HCT116 (cell line): ENCODE measurements at regions not wholly inside any gene's neighbourhood (a gene's known extent, or its start where the extent isn't known, plus 50 kb on each side); places are given as distances from the start of the nearest gene placed in this dataset.

Source experiments
- ATAC-seq: fragments of 200-7000 bp; cut with Tn5 transposase; 2 replicates; pipeline ENCODE4 v1.9.1; 2020; ENCODE audit warnings: mild to moderate bottlenecking, moderate library complexity
- BruUV-seq: library from RNA; stranded (reverse); fragments of 400-500 nt; replicated peaks from 2 replicates; lab custom pipeline; 2021; lab: Mats Ljungman, UMichigan
- CTCF ChIA-PET: fragments of 300-600 bp; sonication (Branson Sonifier 250); formaldehyde crosslinking; loops from one replicate; lab custom pipeline; 2021; ENCODE audit warnings: antibody characterized with exemption; lab: Charles Lee
- POLR2A ChIA-PET: fragments of 300-600, 350-600 bp; sonication (Branson Sonifier 250); formaldehyde crosslinking; loops from one replicate; lab custom pipeline; 2021; ENCODE audit warnings: antibody characterized with exemption; lab: Charles Lee
- RAD21 ChIA-PET, 2 experiments: fragments of 300-600 bp; sonication (Branson Sonifier 250); formaldehyde crosslinking; loops; one replicate each; lab custom pipeline; 2023; ENCODE audit warnings: low total read pairs in 2 of 2; ENCODE audit not compliant: uncharacterized antibody in 2 of 2, unreplicated experiment in 2 of 2, low non-redundant PET in 1 of 2; lab: Charles Lee
- DNase-seq: peaks from one replicate; pipeline ENCODE4 v3.0.0-alpha.2; 2010; ENCODE audit warnings: low read depth, low spot score
- H2AFZ ChIP-seq: fragments of 200-600 bp; shearing (Covaris generic), sonication (generic); 2 replicates; pipeline ENCODE4 v1.6.1; 2017; ENCODE audit warnings: low read depth, mixed run types, mixed read lengths, antibody characterized with exemption, low read length; ENCODE audit not compliant: poor library complexity, severe bottlenecking
- H3K27ac ChIP-seq: 2 replicates; pipeline ENCODE4 v1.5.1; 2012; ENCODE audit warnings: low read depth, low read length
- H3K27me3 ChIP-seq: fragments of 200-600 bp; sonication (generic); 2 replicates; pipeline ENCODE4 v1.6.1; 2016; ENCODE audit warnings: mixed run types, low read length, mixed read lengths; ENCODE audit not compliant: insufficient read depth
- H3K36me3 ChIP-seq, 2 experiments: fragments of 200-500 bp in 1 of 2; fragments of 200-600 bp in 1 of 2; sonication (Bioruptor generic) in 1 of 2; sonication (generic) in 1 of 2; 2 replicates each; pipeline versions ENCODE4 v1.5.1 to v1.6.1; 2014 to 2016; ENCODE audit warnings: low read length in 2 of 2, inconsistent platforms in 1 of 2, mixed read lengths in 1 of 2, mixed run types in 1 of 2; ENCODE audit not compliant: insufficient read depth in 2 of 2, control insufficient read depth in 1 of 2
- H3K4me1 ChIP-seq, 2 experiments: fragments of 200-600 bp in 1 of 2; sonication (generic) in 1 of 2; 2 replicates each; pipeline versions ENCODE4 v1.5.1 to v1.6.1; 2012 to 2017; ENCODE audit warnings: low read length in 2 of 2, inconsistent platforms in 1 of 2, mild to moderate bottlenecking in 1 of 2, mixed read lengths in 1 of 2, mixed run types in 1 of 2, moderate library complexity in 1 of 2; ENCODE audit not compliant: insufficient read depth in 2 of 2, control insufficient read depth in 1 of 2
- H3K4me2 ChIP-seq: fragments of 200-600 bp; sonication (generic); 2 replicates; pipeline ENCODE4 v1.6.1; 2017; ENCODE audit warnings: mixed run types, low read length, mixed read lengths
- H3K4me3 ChIP-seq, 2 experiments: fragments of 200-600 bp in 1 of 2; sonication (generic) in 1 of 2; replicated peaks in 1 of 2; 2 replicates each; pipeline ENCODE4 v1.5.1; 2011 to 2016; ENCODE audit warnings: low read length in 2 of 2, control low read depth in 1 of 2, low read depth in 1 of 2, mild to moderate bottlenecking in 1 of 2, mixed read lengths in 1 of 2, mixed run types in 1 of 2
- H3K79me2 ChIP-seq: fragments of 200-600 bp; sonication (generic); 2 replicates; pipeline ENCODE4 v1.6.1; 2017; ENCODE audit warnings: mild to moderate bottlenecking, mixed run types, low read length, moderate library complexity, mixed read lengths; ENCODE audit not compliant: insufficient read depth
- H3K9ac ChIP-seq: fragments of 200-600 bp; sonication (generic); 2 replicates; pipeline ENCODE4 v1.6.1; 2016; ENCODE audit warnings: low read length, mixed read lengths
- H3K9me2 ChIP-seq: fragments of 200-600 bp; sonication (generic), shearing (Covaris generic); 2 replicates; pipeline ENCODE4 v1.6.1; 2017; ENCODE audit warnings: mixed run types, mild to moderate bottlenecking, moderate library complexity; ENCODE audit not compliant: insufficient read depth
- H3K9me3 ChIP-seq, 2 experiments: fragments of 200-500 bp in 1 of 2; fragments of 200-600 bp in 1 of 2; sonication (Bioruptor generic) in 1 of 2; sonication (generic) in 1 of 2; 2 replicates each; pipeline ENCODE4 v1.6.1; 2014 to 2017; ENCODE audit warnings: low read length in 2 of 2, mixed read lengths in 2 of 2, inconsistent platforms in 1 of 2, low read depth in 1 of 2, mild to moderate bottlenecking in 1 of 2, mixed run types in 1 of 2, moderate library complexity in 1 of 2; ENCODE audit not compliant: control insufficient read depth in 1 of 2, insufficient read depth in 1 of 2
- H4K20me1 ChIP-seq: fragments of 200-600 bp; sonication (generic), shearing (Covaris generic); 2 replicates; pipeline ENCODE4 v1.6.1; 2017; ENCODE audit warnings: mixed run types, mild to moderate bottlenecking, moderate library complexity; ENCODE audit not compliant: insufficient read depth
- ATF3 ChIP-seq: IDR thresholded peaks from 2 replicates; pipeline ENCODE4 v1.6.1; 2012
- EGR1 ChIP-seq: IDR thresholded peaks from 2 replicates; pipeline ENCODE4 v1.6.1; 2012; ENCODE audit warnings: low read depth
- ELF1 ChIP-seq: IDR thresholded peaks from 2 replicates; pipeline ENCODE4 v1.6.1; 2012; ENCODE audit warnings: low read depth, borderline replicate concordance
- EZH2 ChIP-seq: fragments of 200-600 bp; sonication (generic); IDR thresholded peaks from 2 replicates; pipeline ENCODE4 v1.6.1; 2017; ENCODE audit warnings: antibody characterized with exemption, mixed run types
- EZH2phosphoT487 ChIP-seq: fragments of 200-600 bp; IDR thresholded peaks from 2 replicates; pipeline ENCODE4 v1.6.1; 2018; ENCODE audit warnings: antibody characterized with exemption, borderline replicate concordance
- POLR2AphosphoS5 ChIP-seq: IDR thresholded peaks from 2 replicates; pipeline ENCODE4 v1.6.1; 2011; ENCODE audit warnings: mild to moderate bottlenecking, low read depth, low read length, moderate library complexity
- RAD21 ChIP-seq: IDR thresholded peaks from 2 replicates; pipeline ENCODE4 v1.6.1; 2012; ENCODE audit warnings: low read depth, mild to moderate bottlenecking
- REST ChIP-seq: IDR thresholded peaks from 2 replicates; pipeline ENCODE4 v1.6.1; 2012; ENCODE audit warnings: low read depth
- SIN3A ChIP-seq: IDR thresholded peaks from 2 replicates; pipeline ENCODE4 v1.6.1; 2012; ENCODE audit warnings: low read depth
- SRF ChIP-seq: IDR thresholded peaks from 2 replicates; pipeline ENCODE4 v1.6.1; 2012; ENCODE audit warnings: low read depth
- ZBTB33 ChIP-seq: IDR thresholded peaks from 2 replicates; pipeline ENCODE4 v1.6.1; 2011; ENCODE audit warnings: mild to moderate bottlenecking, low read length, moderate library complexity; ENCODE audit not compliant: insufficient replicate concordance; ENCODE audit errors: extremely low read depth
- intact Hi-C: fragments of 100-400 bp; cut with micrococcal nuclease; formaldehyde crosslinking; loops from 2 replicates; pipeline ENCODE4 v1.10.0; 2022

GRCh38 chr15:72958634-72959033 is 93.6 kb upstream of the NEO1 start:
- no TSS peak for BruUV-seq
- no peaks in the 10 kb centered on the region for H3K4me1 ChIP-seq
- H3K4me3 ChIP-seq: no peak overlapping the region
- no peak overlapping the region for H3K4me2 ChIP-seq
- no peak overlapping the region for H3K27ac ChIP-seq
- ChIA-PET POLR2A (no interaction called here), RAD21 (no interaction called here), CTCF (no interaction called here)
- no peak overlapping the region for H3K9ac ChIP-seq
- H3K9me2 ChIP-seq: no peaks in the 10 kb centered on the region
- TF ChIP-seq EZH2 (no peak), SRF (no peak), EGR1 (no peak), ATF3 (no peak), ZBTB33 (no peak), SIN3A (no peak)
- no peaks in the 10 kb centered on the region; a peak in 1 of 4 replicates for H3K9me3 ChIP-seq
- H3K36me3 ChIP-seq: no peaks in the 10 kb centered on the region
- no peaks in the 10 kb centered on the region for H4K20me1 ChIP-seq
- H2AFZ ChIP-seq: no peak overlapping the region
- DNase-seq (no peak), ATAC-seq (no peak)
- intact Hi-C loops: no loop called here
- H3K27me3 ChIP-seq: no peaks in the 10 kb centered on the region
- no peaks in the 10 kb centered on the region for H3K79me2 ChIP-seq

- no peak for ATAC-seq
- BruUV-seq: no TSS peak
- POLR2A ChIA-PET: no interaction called here
- H2AFZ ChIP-seq: no peak overlapping the region
- no peak overlapping the region for H3K9ac ChIP-seq
- DNase-seq: no peak
- H3K27me3 ChIP-seq: no peaks in the 10 kb centered on the region
- no peak overlapping the region for H3K4me2 ChIP-seq
- intact Hi-C loops: no loop called here
- no peak overlapping the region for H3K4me3 ChIP-seq
- H3K9me2 ChIP-seq: no peaks in the 10 kb centered on the region
- H3K36me3 ChIP-seq: no peaks in the 10 kb centered on the region
- CTCF ChIA-PET: no interaction called here
- H3K79me2 ChIP-seq: no peaks in the 10 kb centered on the region
- peaks cover 0 to 3% of the 10 kb centered on the region in 2 experiments; a peak in 1 of 4 replicates for H3K9me3 ChIP-seq
- H3K27ac ChIP-seq: no peak overlapping the region
- no peaks in the 10 kb centered on the region for H4K20me1 ChIP-seq
- RAD21 ChIA-PET: no interaction called here
- H3K4me1 ChIP-seq: no peaks in the 10 kb centered on the region
- TF ChIP-seq SRF (no peak), RAD21 (no peak), REST (no peak), EZH2phosphoT487 (no peak), ELF1 (no peak), POLR2AphosphoS5 (no peak), EGR1 (no peak), EZH2 (no peak), ATF3 (no peak), ZBTB33 (no peak), SIN3A (no peak)
Observed at GRCh38 chr15:72953306-72953705, 99.0 kb upstream of the NEO1 start.
